ENCODE measurements at regions not wholly inside any gene's neighbourhood (a gene's known extent, or its start where the extent isn't known, plus 50 kb on each side); places are given as distances from the start of the nearest gene placed in this dataset.

- TF ChIP-seq EZH2 (IDR thresholded peaks at IDR 0.05) = no peak
- TF ChIP-seq CTCF (IDR thresholded peaks at IDR 0.05) = peak; percentile 49
Observed at GRCh38 chr4:151604238-151604637, 156.6 kb downstream of the GATB start.

Data from neural progenitor cell (in vitro differentiated cells).